ENCODE measurements at regions not wholly inside any gene's neighbourhood (a gene's known extent, or its start where the extent isn't known, plus 50 kb on each side); places are given as distances from the start of the nearest gene placed in this dataset.
"Not testable (repeated sequence)": the region's sequence is repeated elsewhere in the genome, so short reads cannot be mapped to it uniquely, and the experiment has no call there.

GRCh38 chr6:119801056-119801455 lies 451.5 kb upstream of the MAN1A1 start:
- no peak for DNase-seq (ENCODE audit: low spot score)

GRCh38 chr6:119800526-119800925 lies 451.0 kb upstream of the MAN1A1 start:
- DNase-seq (ENCODE audit: low spot score), result no peak

GRCh38 chr6:119799596-119800509 lies 450.3 kb upstream of the MAN1A1 start:
- DNase-seq (ENCODE audit: low spot score), result no peak

GRCh38 chr6:119791736-119792135 lies 442.2 kb upstream of the MAN1A1 start:
- DNase-seq (ENCODE audit: low spot score), result peak; percentile 5

GRCh38 chr6:119781365-119781764 lies 431.8 kb upstream of the MAN1A1 start:
- no peak for DNase-seq (ENCODE audit: low spot score)

- no peak for DNase-seq (ENCODE audit: low spot score)
Observed at GRCh38 chr6:119768201-119768600, 418.6 kb upstream of the MAN1A1 start.

- no peak for DNase-seq (ENCODE audit: low spot score)
Observed at GRCh38 chr6:119764927-119765681, 415.5 kb upstream of the MAN1A1 start.

GRCh38 chr6:119760046-119760445 lies 410.5 kb upstream of the MAN1A1 start:
- no peak for DNase-seq (ENCODE audit: low spot score)

- no peak for DNase-seq (ENCODE audit: low spot score)
Observed at GRCh38 chr6:119758385-119758784, 408.8 kb upstream of the MAN1A1 start.

GRCh38 chr6:119757467-119757866 lies 407.9 kb upstream of the MAN1A1 start:
- DNase-seq (ENCODE audit: low spot score), result no peak

GRCh38 chr6:119749335-119749734 lies 399.8 kb upstream of the MAN1A1 start:
- no peak for DNase-seq (ENCODE audit: low spot score)

GRCh38 chr6:119748535-119748934 lies 399.0 kb upstream of the MAN1A1 start:
- DNase-seq (ENCODE audit: low spot score), result not testable (repeated sequence)

GRCh38 chr6:119742188-119742803 lies 392.7 kb upstream of the MAN1A1 start:
- DNase-seq (ENCODE audit: low spot score), result peak; percentile 46

GRCh38 chr6:119739769-119740168 lies 390.2 kb upstream of the MAN1A1 start:
- no peak for DNase-seq (ENCODE audit: low spot score)

- DNase-seq (ENCODE audit: low spot score), result no peak
Observed at GRCh38 chr6:119738425-119738824, 388.9 kb upstream of the MAN1A1 start.

GRCh38 chr6:119736296-119737021 lies 386.9 kb upstream of the MAN1A1 start:
- DNase-seq (ENCODE audit: low spot score), result no peak

GRCh38 chr6:119735530-119735929 lies 386.0 kb upstream of the MAN1A1 start:
- DNase-seq (ENCODE audit: low spot score), result no peak

- no peak for DNase-seq (ENCODE audit: low spot score)
Observed at GRCh38 chr6:119734227-119734626, 384.7 kb upstream of the MAN1A1 start.

GRCh38 chr6:119728935-119729334 lies 379.4 kb upstream of the MAN1A1 start:
- DNase-seq (ENCODE audit: low spot score), result no peak

- DNase-seq (ENCODE audit: low spot score), result no peak
Observed at GRCh38 chr6:119728220-119728750, 378.7 kb upstream of the MAN1A1 start.

- no peak for DNase-seq (ENCODE audit: low spot score)
Observed at GRCh38 chr6:119727504-119728219, 378.1 kb upstream of the MAN1A1 start.

All from RKO (cell line).